ENCODE measurements at regions not wholly inside any gene's neighbourhood (a gene's known extent, or its start where the extent isn't known, plus 50 kb on each side); places are given as distances from the start of the nearest gene placed in this dataset.
"Not testable (repeated sequence)": the region's sequence is repeated elsewhere in the genome, so short reads cannot be mapped to it uniquely, and the experiment has no call there.

DNA sequence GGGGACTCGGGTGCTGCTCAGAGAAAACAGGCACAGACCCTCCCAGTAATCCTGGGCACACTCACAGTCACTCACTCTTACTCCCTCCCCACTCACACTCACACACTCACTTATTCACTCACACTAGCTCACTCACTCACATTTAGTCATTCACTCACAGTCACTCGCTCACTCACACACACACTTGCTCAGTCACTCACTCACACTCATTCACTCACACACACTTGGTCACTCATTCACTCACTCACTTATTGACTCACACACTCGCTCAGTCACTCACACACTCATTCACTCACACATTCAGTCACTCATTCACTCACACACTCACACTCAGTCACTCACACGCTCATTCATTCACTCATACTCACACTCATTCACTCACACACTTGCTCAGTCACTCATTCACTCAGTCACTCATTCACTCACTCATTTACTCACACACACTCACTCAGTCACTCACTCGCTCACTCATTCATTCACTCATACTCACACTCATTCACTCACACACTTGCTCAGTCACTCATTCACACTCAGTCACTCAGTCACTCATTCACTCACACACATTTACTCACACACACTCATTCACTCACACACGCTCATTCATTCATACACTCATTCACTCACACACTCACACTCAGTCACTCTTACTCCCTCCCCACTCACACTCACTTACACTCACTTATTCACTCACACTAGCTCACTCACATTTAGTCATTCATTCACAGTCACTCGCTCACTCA, 164.2 kb upstream of the C1orf174 start:
- DNase-seq (ENCODE audit: low read depth in 2 of 2) = no peak

DNA sequence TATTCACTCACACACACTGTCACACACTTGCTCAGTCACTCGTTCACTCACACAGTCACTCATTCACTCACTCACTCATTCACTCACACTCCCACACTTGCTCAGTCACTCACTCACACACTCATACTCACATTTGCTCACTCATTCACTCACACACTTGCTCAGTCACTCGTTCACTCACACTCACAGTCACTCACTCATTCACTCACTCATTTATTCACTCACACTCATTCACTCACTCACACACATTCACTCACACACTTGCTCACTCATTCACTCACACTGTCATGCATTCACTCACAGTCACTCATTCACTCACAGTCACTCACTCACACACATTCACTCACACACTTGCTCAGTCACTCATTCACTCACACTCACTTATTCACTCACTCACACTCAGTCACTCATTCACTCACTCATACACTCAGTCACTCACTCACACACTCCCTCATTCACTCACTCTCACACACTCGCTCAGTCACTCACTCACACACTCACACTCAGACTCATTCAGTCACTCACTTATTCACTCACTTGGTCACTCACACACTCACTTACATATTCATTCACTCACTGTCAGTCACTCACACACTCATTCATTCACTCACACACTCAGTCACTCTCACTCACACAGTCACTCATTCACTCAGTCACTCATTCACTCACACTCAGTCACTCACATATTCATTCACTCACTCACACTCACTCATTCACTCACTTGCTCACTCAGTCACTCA, 167.0 kb upstream of the C1orf174 start:
- no peak for DNase-seq (ENCODE audit: low read depth in 2 of 2)

GRCh38 chr1:4068076-4068475, 168.0 kb upstream of the C1orf174 start:
- no peak for DNase-seq (ENCODE audit: low read depth in 2 of 2)

- DNase-seq (ENCODE audit: low read depth in 2 of 2) = no peak
These were observed 171.6 kb upstream of the C1orf174 start for GRCh38 chr1:4071653-4072052.

- no peak for DNase-seq (ENCODE audit: low read depth in 2 of 2)
These were observed 172.5 kb upstream of the C1orf174 start for GRCh38 chr1:4072481-4073153.

- DNase-seq (ENCODE audit: low read depth in 2 of 2) = no peak
These were observed 175.6 kb upstream of the C1orf174 start for GRCh38 chr1:4075436-4076225.

DNA sequence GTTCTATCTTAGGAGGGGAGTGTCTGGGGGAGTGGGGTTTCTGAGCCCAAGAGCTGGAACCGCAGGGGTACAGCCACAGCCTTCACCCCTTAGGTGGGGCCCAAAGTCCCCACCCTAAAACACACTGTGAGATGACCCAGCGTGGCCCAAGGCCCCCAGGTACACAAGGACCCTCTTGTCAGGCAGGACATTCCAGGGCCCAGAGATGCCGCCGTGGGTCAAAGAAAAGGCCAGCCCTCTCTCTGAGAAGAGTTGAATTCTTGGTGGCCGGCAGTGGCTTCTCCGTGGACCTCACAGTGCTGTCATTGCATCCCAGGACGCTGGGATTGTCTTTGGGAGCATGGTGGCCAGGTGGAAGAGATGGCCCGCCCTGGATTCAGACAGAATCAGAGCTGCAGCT, 176.3 kb upstream of the C1orf174 start:
- no peak for DNase-seq (ENCODE audit: low read depth in 2 of 2)

- DNase-seq (ENCODE audit: low read depth in 2 of 2) = not testable (repeated sequence)
These were observed 178.3 kb upstream of the C1orf174 start for GRCh38 chr1:4078091-4078962.

DNA sequence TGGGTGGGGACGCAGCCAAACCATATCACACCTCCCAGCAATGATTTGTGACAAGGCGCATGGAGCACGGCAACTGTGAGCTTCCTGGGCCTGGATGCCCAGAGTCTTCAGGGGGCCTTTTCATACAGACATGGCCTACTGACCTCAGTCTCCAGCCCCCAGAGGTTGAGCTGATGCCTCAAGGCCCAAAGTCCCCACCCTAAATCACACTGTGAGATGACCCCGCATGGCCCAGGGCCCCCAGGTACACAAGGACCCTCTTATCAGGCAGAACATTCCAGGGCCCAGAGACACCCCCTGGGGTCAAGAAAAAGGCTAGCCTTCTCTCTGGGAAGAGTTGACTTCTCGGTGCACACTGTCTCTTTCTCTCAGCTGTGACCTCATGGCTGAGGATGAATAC, 179.7 kb upstream of the C1orf174 start:
- DNase-seq (ENCODE audit: low read depth in 2 of 2) = no peak

GRCh38 chr1:4081806-4082711, 182.0 kb upstream of the C1orf174 start:
- no peak for DNase-seq (ENCODE audit: low read depth in 2 of 2)

- DNase-seq (ENCODE audit: low read depth in 2 of 2) = no peak
These were observed 183.4 kb upstream of the C1orf174 start for GRCh38 chr1:4083231-4084047.

DNA sequence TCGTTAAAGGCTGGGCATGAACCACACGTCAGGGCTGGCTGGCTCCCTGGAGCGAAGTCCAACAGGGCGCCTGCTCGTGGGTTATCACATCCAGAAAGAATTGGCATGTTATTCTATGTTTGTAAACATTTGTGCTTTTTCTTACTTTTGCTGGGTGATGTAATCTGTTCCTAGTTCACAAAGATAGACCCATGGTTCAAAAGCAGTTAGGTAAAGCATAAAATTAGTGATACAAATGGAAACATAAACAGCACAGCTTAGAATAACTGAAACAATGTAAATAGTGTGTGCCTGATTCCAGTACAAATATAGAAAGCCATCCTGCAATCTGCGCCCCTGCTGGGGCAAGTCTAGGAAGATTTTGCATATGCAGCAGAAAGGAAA, 184.0 kb upstream of the C1orf174 start:
- no peak for DNase-seq (ENCODE audit: low read depth in 2 of 2)

DNA sequence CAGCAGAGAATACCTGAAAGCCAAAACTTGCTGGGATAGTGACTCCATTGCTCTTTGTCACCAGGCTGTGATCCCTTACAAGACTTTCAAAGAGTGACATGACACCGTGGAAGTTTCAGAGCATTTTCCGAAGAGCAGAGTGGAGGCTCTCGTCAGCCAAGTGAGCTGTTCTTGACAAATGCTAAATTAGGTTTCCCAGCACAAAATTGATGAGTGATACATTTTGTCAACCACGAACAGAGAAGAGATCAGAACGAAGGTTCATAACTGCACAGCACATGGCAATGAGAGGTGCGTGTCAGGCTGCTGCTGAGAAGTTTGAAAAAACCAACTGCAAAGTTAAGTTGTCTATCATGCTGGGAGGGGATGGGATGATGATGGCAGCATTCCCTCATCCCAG, 184.4 kb upstream of the C1orf174 start:
- DNase-seq (ENCODE audit: low read depth in 2 of 2) = no peak

GRCh38 chr1:4084896-4085295, 184.8 kb upstream of the C1orf174 start:
- no peak for DNase-seq (ENCODE audit: low read depth in 2 of 2)

DNA sequence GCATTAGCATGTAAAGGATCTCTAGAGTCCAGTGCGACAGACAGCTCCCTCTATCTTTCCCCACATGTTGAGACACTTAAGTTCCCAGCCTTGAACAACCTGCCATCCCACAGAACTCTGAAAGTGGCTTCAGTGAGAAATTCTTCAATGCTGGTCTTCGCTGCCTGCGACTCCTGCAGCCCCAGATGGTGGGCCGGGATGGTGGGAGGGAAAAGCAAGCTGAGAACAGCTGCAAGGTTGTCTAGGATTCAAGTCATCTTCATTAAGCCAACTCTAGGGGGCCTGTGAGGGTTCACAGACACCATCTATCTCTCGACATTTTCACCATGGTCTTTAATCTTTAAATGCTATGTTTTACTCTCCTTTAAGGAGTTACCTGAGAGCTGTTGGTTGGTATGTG, 185.5 kb upstream of the C1orf174 start:
- no peak for DNase-seq (ENCODE audit: low read depth in 2 of 2)

DNA sequence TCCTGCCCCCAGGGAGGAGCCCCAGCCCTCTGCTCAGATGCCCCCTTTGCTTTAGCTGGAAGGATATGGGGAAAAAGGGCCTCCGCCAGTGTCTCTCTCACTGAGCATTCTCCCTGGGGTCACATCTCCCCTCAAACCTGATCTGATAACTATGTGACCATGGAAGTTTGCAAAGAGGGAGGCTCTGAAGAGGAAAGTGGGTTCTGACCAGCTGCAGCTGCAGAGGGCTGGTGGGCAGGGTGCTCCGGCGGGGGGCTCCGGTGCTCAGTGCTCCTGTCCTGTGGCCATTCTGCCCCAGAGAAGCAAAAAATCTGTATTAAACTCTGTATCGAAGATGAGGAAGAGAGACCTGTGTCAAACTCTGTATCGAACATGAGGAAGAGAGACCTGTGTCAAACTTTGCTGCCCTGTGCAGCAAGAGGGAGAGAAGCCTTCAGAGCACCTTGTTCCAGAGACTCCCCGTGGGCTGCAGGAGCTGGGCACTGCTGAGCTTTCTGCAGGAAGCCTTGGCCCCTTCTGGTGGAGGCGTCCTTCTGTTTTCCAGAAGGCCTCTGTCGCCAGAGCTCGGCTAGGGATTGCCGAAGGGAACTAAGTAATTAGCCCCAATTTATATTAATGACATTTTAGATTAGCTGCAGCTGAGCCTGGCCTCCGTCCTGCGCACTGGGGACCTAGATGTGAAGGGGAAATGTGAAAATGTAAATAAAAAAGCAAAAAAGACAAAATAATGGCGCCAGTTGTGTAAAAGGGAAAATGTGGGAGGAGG, 186.2 kb upstream of the C1orf174 start:
- no peak for DNase-seq (ENCODE audit: low read depth in 2 of 2)

DNA sequence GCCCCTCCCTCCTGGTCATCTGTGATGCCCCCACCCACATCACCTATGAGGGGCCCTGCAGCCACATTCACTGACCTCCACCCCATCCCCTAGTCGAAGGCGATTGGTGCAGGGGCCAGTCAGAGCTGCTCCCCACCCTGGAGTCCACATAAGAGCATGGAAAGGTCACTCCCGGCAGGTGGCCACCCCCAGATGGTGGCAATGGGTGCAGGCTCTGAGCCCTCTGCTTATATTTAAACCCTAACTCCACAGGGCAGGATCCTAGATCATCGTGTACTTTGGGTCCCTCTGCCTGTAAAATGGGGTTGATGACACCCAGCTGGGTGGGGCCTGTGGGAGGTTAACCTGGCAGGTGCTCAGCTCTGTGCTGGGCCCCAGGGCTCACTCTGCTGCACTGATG, 186.8 kb upstream of the C1orf174 start:
- no peak for DNase-seq (ENCODE audit: low read depth in 2 of 2)

Measured in stimulated activated CD4-positive, alpha-beta T cell treated with anti-CD3 and anti-CD28 coated beads, Interleukin-1b, Interleukin-23, amount 100 ng/mL, for 1 hour (primary cell).